IMR-90 (cell line): ENCODE measurements at regions not wholly inside any gene's neighbourhood (a gene's known extent, or its start where the extent isn't known, plus 50 kb on each side); places are given as distances from the start of the nearest gene placed in this dataset.

Source experiments
- ATAC-seq: fragments of 200-7000 bp; cut with Tn5 transposase; 2 replicates; pipeline ENCODE4 v1.9.1; 2020; ENCODE audit warnings: low read depth, mild to moderate bottlenecking, moderate library complexity
- BruUV-seq: library from RNA; stranded (reverse); fragments of 400-500 nt; replicated peaks from 2 replicates; lab custom pipeline; 2021; lab: Mats Ljungman, UMichigan
- CTCF ChIA-PET: fragments of 300-600 bp; formaldehyde crosslinking; extraction: SDS; loops from one replicate; lab custom pipeline; 2021; ENCODE audit warnings: antibody characterized with exemption; lab: Yijun Ruan, JAX
- POLR2A ChIA-PET: fragments of 300-600 bp; sonication (Branson Sonifier 250); formaldehyde crosslinking; loops from one replicate; lab custom pipeline; 2022; ENCODE audit warnings: antibody characterized with exemption; ENCODE audit not compliant: unreplicated experiment; lab: Charles Lee
- DNase-seq: peaks from one replicate; pipeline ENCODE4 v3.0.0; 2013
- H2AFZ ChIP-seq: replicated peaks from 2 replicates; pipeline ENCODE3; 2013; ENCODE audit warnings: low read length, mild to moderate bottlenecking; ENCODE audit not compliant: poor library complexity
- H2AK5ac ChIP-seq: 2 replicates; pipeline ENCODE4 v1.6.1; 2013; ENCODE audit warnings: low read depth, low read length, inconsistent platforms
- H2AK9ac ChIP-seq: replicated peaks from 2 replicates; pipeline ENCODE3; 2013; ENCODE audit warnings: mild to moderate bottlenecking, low read depth, low read length, moderate library complexity; ENCODE audit not compliant: poor library complexity
- H2BK120ac ChIP-seq: 2 replicates; pipeline ENCODE4 v1.6.1; 2013; ENCODE audit warnings: low read depth, low read length, inconsistent platforms
- H2BK15ac ChIP-seq: 3 replicates; pipeline ENCODE4 v1.6.1; 2013; ENCODE audit warnings: low read depth, low read length, inconsistent platforms
- H2BK20ac ChIP-seq: 2 replicates; pipeline ENCODE4 v1.6.1; 2013; ENCODE audit warnings: low read depth, mild to moderate bottlenecking, inconsistent platforms, low read length, moderate library complexity
- H2BK5ac ChIP-seq: 2 replicates; pipeline ENCODE4 v1.6.1; 2013; ENCODE audit warnings: mild to moderate bottlenecking, low read depth, low read length, inconsistent platforms; ENCODE audit not compliant: poor library complexity, severe bottlenecking
- H3K14ac ChIP-seq: replicated peaks from 2 replicates; pipeline ENCODE4 v1.6.1; 2013; ENCODE audit warnings: low read depth, low read length, inconsistent platforms
- H3K18ac ChIP-seq: 2 replicates; pipeline ENCODE4 v1.6.1; 2013; ENCODE audit warnings: low read depth, low read length, control low read depth
- H3K23ac ChIP-seq: 2 replicates; pipeline ENCODE4 v1.6.1; 2013; ENCODE audit warnings: low read depth, low read length, inconsistent platforms
- H3K27ac ChIP-seq: 2 replicates; pipeline ENCODE4 v1.5.1; 2013; ENCODE audit warnings: mild to moderate bottlenecking, control low read depth, low read length; ENCODE audit not compliant: insufficient read depth
- H3K27me3 ChIP-seq: 2 replicates; pipeline ENCODE4 v1.6.1; 2013; ENCODE audit warnings: low read length; ENCODE audit not compliant: control insufficient read depth, insufficient read depth
- H3K36me3 ChIP-seq: 2 replicates; pipeline ENCODE4 v1.6.1; 2013; ENCODE audit warnings: low read length, mixed read lengths; ENCODE audit not compliant: control insufficient read depth, insufficient read depth
- H3K4ac ChIP-seq: 2 replicates; pipeline ENCODE4 v1.6.1; 2013; ENCODE audit warnings: low read depth, low read length, inconsistent platforms
- H3K4me1 ChIP-seq: 2 replicates; pipeline ENCODE4 v1.6.1; 2013; ENCODE audit warnings: low read length, mixed read lengths; ENCODE audit not compliant: control insufficient read depth, insufficient read depth
- H3K4me2 ChIP-seq: 2 replicates; pipeline ENCODE4 v1.6.1; 2013; ENCODE audit warnings: low read depth, mild to moderate bottlenecking, control low read depth, low read length, moderate library complexity
- H3K4me3 ChIP-seq: 2 replicates; pipeline ENCODE4 v1.5.1; 2013; ENCODE audit warnings: low read depth, mild to moderate bottlenecking, control low read depth, low read length, moderate library complexity; ENCODE audit not compliant: insufficient read depth
- H3K56ac ChIP-seq: 2 replicates; pipeline ENCODE4 v1.6.1; 2013; ENCODE audit warnings: low read length, inconsistent platforms; ENCODE audit not compliant: insufficient read depth; ENCODE audit errors: extremely low read depth
- H3K79me1 ChIP-seq, 2 experiments: 2 replicates each; pipeline ENCODE4 v1.6.1; 2013; ENCODE audit warnings: low read length in 2 of 2, inconsistent platforms in 1 of 2, low read depth in 1 of 2
- H3K9ac ChIP-seq: 2 replicates; pipeline ENCODE4 v1.6.1; 2013; ENCODE audit warnings: low read depth, low read length, control low read depth
- H3K9me1 ChIP-seq: 2 replicates; pipeline ENCODE4 v1.6.1; 2013; ENCODE audit warnings: low read length, inconsistent platforms; ENCODE audit not compliant: insufficient read depth
- H3K9me3 ChIP-seq: 2 replicates; pipeline ENCODE4 v1.6.1; 2013; ENCODE audit warnings: low read length; ENCODE audit not compliant: control insufficient read depth, insufficient read depth
- H4K20me1 ChIP-seq: 2 replicates; pipeline ENCODE4 v1.6.1; 2013; ENCODE audit warnings: low read length, inconsistent platforms; ENCODE audit not compliant: insufficient read depth
- H4K5ac ChIP-seq: 2 replicates; pipeline ENCODE4 v1.6.1; 2013; ENCODE audit warnings: mild to moderate bottlenecking, low read depth, low read length, control low read depth
- H4K8ac ChIP-seq, 2 experiments: 2 replicates each; pipeline ENCODE4 v1.6.1; 2013; ENCODE audit warnings: low read depth in 2 of 2, low read length in 2 of 2, control low read depth in 1 of 2, inconsistent platforms in 1 of 2
- H4K91ac ChIP-seq: 2 replicates; pipeline ENCODE4 v1.6.1; 2013; ENCODE audit warnings: low read depth, low read length, inconsistent platforms; ENCODE audit not compliant: insufficient read depth
- CHD1 ChIP-seq: IDR thresholded peaks from 2 replicates; pipeline ENCODE4 v1.6.1; 2012; ENCODE audit warnings: low read depth, low read length, improper control_type of control experiment
- SMC3 ChIP-seq: fragments of 150-350 bp; IDR thresholded peaks from 2 replicates; pipeline ENCODE4 v1.6.1; 2016; ENCODE audit warnings: low read depth, mild to moderate bottlenecking, antibody characterized with exemption, low read length, moderate library complexity
- WGBS, 2 experiments: methylation state at CpG; one replicate each; pipeline versions ENCODE4 v1.1.5 to v1.1.7; 2013; ENCODE audit warnings: missing lambda C conversion rate in 2 of 2; ENCODE audit not compliant: insufficient read length in 1 of 2; ENCODE audit errors: extremely low coverage in 2 of 2; 5-methylcytosine and 5-hydroxymethylcytosine counted together
- dilution Hi-C: fragments of 300-500 bp; cut with HindIII; formaldehyde crosslinking; loops from one replicate; pipeline ENCODE4 v1.14.3; 2018; ENCODE audit warnings: low sequenced_read_pairs; ENCODE audit not compliant: unreplicated experiment
- in situ Hi-C: fragments of 300-500 bp; cut with MboI; formaldehyde crosslinking; loops from 3 replicates; pipeline ENCODE4 v1.14.3; 2019; ENCODE audit warnings: low sequenced_read_pairs, inconsistent platforms, mixed read lengths
- intact Hi-C: fragments of 100-400 bp; cut with micrococcal nuclease; formaldehyde crosslinking; loops from 2 replicates; pipeline ENCODE4 v1.10.0; 2022

- no peak for TF ChIP-seq SMC3
- TF ChIP-seq CHD1 = no peak
- no peak overlapping the region for H3K23ac ChIP-seq
- no peak overlapping the region for H3K9ac ChIP-seq
- dilution Hi-C loops (no loop called here), in situ Hi-C loops (no loop called here), intact Hi-C loops (no loop called here)
- no peak overlapping the region for H2AFZ ChIP-seq
- no peaks in the 10 kb centered on the region for H3K36me3 ChIP-seq
- H3K27me3 ChIP-seq = peaks cover 2% of the 10 kb centered on the region
- H2BK5ac ChIP-seq = no peak overlapping the region
- H3K9me3 ChIP-seq = peaks cover 11% of the 10 kb centered on the region
- H3K4ac ChIP-seq = no peak overlapping the region
- ATAC-seq (no peak), DNase-seq (no peak)
- H4K8ac ChIP-seq = no peak overlapping the region
- peaks cover 5% of the 10 kb centered on the region; the same call in 1 of the 2 replicates for H3K4me1 ChIP-seq
- H3K27ac ChIP-seq = no peak overlapping the region
- no peaks in the 10 kb centered on the region; the same call in 1 of the 2 replicates for H3K9me1 ChIP-seq
- H3K4me2 ChIP-seq = no peak overlapping the region
- BruUV-seq = no TSS peak
- WGBS, 2 experiments = no CpG with 5 or more reads among the region's 2 CpGs
- H3K56ac ChIP-seq = no peak overlapping the region
- no peak overlapping the region for H2AK5ac ChIP-seq
- no peak overlapping the region for H3K14ac ChIP-seq
- H3K4me3 ChIP-seq = no peak overlapping the region
- no peak overlapping the region for H2AK9ac ChIP-seq
- no peak overlapping the region for H2BK20ac ChIP-seq
- H4K5ac ChIP-seq = no peak overlapping the region
- ChIA-PET POLR2A (no interaction called here), CTCF (no interaction called here)
- no peak overlapping the region for H2BK15ac ChIP-seq
- no peak overlapping the region for H3K18ac ChIP-seq
- no peaks in the 10 kb centered on the region for H4K20me1 ChIP-seq
- no peak overlapping the region for H2BK120ac ChIP-seq
- H3K79me1 ChIP-seq = no peaks in the 10 kb centered on the region
- no peak overlapping the region for H4K91ac ChIP-seq
Observed at GRCh38 chr2:172344159-172344558, 83.2 kb upstream of the ITGA6 start.
